HG03354 (cell line): ENCODE measurements at regions not wholly inside any gene's neighbourhood (a gene's known extent, or its start where the extent isn't known, plus 50 kb on each side); places are given as distances from the start of the nearest gene placed in this dataset.
"Not testable (repeated sequence)": the region's sequence is repeated elsewhere in the genome, so short reads cannot be mapped to it uniquely, and the experiment has no call there.

Experiments used
- ATAC-seq: cut with Tn5 transposase; IDR thresholded peaks from one replicate; pipeline ENCODE4 v1.9.1; 2021; ENCODE audit warnings: mild to moderate bottlenecking; ENCODE audit not compliant: unreplicated experiment, poor library complexity, severe bottlenecking

DNA sequence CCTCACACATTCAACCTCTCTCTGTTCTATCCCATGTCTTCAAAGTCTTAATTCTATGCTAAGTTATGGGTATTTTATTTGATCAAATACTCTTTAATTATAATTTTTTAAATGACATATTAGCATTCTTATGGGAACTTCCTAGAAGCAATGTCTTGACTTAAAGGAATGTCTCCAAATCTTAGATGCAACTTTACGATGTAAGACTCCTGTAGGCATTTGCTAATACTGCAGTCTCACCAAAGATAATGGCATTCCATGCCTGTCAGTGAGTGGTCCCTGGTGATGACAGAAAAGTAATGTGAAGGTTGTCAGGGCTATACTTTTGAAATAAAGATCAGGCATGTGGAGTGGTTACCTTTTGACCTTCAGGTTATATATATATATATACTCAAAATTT lies 1654.2 kb upstream of the WWC1 start:
- no peak for ATAC-seq

DNA sequence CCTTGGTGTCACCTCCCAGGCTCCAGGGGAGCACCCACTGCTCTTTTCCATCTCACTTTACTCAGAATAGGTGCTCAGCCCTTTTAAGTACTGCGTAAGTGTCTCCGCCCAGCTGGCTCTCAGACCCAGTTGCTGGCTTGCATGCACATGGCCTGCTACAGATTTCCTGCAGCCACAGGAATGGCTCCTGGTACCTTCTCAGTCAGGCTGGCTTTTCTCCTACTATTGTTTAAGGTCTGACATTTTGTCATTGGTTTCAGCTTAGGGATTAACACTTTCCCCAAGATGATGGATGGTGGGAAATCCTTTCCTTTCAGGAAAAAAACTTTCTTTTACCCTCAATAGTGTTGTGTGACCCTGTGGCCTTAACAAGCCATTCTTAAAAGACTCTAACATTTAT lies 1652.3 kb upstream of the WWC1 start:
- ATAC-seq: no peak

DNA sequence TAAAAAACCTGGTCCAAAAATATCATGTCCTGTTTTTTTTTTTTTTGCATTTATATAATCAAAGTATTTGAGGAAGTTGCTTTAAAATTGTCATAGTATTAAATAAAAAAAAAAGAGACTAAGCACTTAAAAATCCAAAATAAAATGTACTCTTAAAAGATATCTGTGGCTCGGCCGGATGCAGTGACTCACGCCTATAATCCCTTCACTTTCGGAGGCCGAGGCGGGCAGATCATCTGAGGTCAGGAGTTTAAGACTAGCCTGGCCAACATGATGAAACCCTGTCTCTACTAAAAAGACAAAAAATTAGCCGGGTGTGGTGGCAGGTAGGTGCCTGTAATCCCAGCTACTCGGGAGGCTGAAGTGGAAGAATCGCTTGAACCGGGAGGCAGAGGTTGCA lies 1651.3 kb upstream of the WWC1 start:
- not testable (repeated sequence) for ATAC-seq

DNA sequence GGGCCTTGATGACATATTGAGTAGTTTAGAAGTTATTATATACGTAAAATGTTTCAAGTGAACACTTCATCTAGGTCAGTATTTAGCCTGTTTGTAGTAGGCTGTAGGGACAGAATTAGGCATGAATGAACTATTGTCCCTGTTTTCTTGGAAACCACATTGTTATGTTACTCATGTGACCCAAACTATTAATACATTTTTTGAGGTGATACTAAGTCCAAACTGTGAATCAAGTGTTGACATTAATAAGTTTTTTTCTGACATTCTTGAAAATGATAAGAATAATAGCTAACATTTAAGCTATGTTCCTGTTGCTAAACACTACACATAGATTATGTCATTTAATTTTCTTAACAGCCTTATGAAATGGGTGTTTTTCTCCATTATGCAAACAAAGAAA lies 1642.7 kb upstream of the WWC1 start:
- ATAC-seq: no peak

- no peak for ATAC-seq
Measured at GRCh38 chr5:166649676-166650075, 1641.8 kb upstream of the WWC1 start.

GRCh38 chr5:166651234-166651633 lies 1640.2 kb upstream of the WWC1 start:
- ATAC-seq: no peak

DNA sequence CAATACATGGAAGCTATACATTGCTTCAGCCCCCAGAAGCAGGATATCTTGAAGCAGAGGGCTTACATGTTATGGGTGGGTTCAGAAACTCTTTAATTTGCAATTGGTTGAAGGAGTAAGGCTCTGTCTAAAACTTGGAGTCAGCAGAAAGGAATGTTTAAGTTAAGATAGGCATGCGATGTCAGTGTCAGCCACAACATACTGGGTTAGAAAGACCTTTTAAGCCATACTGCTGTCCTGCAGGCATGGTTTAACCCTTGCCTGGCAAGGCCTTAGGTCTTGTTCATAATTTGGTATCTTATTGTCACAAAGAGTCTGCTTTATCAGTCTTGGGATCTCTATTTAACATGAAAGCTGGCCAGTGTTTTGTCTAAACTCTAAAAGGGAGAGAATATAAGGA lies 1619.6 kb upstream of the WWC1 start:
- no peak for ATAC-seq

DNA sequence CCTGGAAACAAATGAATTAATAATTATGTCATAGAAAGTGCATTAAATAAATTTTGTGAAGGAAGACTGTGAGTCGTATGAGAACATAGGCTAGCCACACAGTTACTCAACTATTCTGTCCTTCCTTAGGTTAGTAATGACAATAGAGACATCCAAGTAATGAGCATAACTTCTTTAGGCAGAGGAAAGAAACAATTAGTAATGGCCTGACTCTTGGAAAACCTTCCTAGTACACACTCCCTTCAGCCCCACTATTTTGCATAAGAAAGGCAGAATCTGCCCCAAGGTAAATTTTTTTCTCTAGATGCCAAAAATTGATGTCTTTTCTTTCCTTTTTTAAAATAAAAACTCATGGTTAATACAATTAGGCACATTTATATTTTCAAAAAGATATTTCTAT lies 1619.0 kb upstream of the WWC1 start:
- ATAC-seq: no peak

- ATAC-seq: no peak
Measured at GRCh38 chr5:166677891-166678290, 1613.6 kb upstream of the WWC1 start.

- ATAC-seq: no peak
Measured at GRCh38 chr5:166679331-166679730, 1612.1 kb upstream of the WWC1 start.

DNA sequence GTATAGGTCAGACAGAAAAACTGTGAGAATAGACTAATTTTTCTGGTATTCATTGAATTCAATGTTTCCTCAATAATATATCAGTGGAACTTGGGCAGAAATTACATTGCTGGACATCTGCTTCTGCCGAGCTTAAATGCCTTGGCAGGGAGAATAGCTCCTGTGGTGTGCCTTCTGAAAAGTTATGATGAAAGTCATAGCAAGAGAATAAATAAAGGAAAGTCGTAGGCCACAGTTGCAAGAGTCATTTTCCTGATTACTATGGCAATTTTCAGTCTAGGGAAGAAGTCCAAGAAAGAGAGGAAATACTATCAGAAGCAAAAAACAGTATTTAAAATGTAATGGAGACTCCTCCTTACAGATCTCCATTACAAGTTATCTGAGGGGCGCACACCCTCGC lies 1596.1 kb upstream of the WWC1 start:
- no peak for ATAC-seq

DNA sequence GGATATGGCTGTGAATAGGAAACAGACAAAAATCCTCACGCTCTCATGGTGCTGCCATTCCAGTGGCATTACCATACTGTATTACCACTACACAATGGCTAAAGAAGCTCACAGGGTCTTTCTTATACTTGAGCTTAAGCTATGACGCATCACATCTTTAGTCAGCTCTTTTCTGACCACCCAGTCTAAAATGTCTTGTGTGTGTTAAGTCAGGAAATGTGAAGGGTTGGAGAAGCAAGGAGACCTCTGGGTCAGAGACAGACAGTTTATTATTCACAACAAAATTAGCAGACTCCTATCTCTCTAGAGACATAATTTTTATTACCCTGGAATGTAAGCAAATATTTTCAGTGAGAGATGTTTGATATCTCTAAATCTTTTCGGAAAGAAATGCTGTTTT lies 1583.2 kb upstream of the WWC1 start:
- ATAC-seq: no peak

- ATAC-seq: no peak
Measured at GRCh38 chr5:166709691-166710090, 1581.8 kb upstream of the WWC1 start.

DNA sequence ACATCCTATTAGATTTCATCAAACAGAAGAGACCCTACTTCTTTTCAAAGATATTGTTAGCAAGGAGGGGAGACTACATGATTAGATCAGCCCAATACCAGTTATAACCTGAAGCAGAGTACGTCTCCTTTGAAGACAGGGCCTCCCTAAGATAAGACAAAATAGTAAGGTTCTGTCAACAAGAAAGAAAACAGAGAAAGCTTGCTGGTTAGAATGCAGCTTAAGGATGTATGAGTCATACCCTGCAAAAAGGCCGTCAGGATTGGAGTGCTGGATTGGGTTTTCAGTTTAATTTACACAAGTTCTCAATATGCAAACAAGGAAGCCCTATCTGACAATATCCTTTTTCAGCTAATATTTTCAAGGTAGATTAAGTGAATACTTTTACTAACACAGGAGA lies 1581.2 kb upstream of the WWC1 start:
- no peak for ATAC-seq

DNA sequence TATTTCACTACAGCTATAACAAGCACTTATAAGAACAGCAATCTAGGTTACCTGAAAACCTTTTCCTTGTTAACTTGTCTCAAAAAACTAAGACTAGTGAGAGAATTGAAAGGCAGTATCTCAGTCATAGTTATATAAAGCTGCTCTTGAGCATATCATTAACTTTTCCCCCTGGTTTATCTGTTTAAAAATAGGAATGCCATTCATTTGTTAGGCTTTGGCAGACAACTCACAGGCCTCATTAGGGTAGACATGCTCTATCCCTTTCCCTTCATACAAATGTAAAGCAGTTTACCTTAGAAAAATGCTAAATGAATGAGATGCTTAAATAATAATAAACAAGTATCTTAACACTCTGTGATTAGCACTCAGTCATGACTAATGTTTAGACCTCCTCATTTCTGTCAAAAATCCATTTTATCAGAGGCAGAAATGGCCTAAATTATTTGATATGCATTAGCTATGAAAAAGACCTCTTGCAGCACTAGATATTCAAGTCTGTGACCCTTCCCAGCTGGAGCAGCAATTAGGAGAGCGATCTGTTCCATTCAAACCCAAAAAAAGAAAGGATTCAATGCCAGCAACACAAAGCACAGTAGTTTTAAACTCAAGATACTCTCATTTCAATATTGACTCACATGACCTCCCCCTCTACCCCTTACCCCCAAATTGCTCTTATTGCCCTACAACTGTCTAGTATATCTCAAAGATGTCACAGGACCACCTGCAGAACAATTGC lies 1578.8 kb upstream of the WWC1 start:
- ATAC-seq: no peak

GRCh38 chr5:166713295-166713694 lies 1578.2 kb upstream of the WWC1 start:
- ATAC-seq: no peak

DNA sequence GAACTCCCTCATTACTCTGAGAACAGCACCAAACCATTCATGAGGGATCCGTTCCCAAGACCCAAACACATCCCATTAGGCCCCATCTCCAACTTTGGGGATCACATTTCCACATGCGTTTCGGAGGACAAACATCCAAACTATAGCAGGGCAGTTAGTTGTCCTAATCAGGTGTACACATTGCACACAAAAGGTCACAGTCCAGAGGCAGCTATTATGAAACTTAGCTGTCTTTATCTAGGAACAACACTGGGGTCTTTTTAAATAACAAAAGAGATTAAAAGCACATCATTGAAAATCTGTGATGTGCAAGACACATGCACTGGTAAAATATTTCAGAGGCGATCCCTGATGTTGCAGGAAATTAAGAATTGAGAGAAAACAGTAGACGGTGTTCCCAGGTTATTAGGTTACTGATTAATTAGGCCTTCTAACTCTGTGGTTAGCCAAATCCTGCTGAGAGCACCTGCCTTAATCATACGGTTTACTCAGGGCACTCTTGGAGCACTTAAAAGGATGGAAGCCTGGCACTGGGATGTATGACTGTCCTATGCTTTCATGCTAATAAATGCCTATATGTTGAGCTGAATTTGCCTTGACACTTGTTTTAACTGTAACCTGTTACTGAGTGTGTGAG lies 1574.5 kb upstream of the WWC1 start:
- no peak for ATAC-seq

DNA sequence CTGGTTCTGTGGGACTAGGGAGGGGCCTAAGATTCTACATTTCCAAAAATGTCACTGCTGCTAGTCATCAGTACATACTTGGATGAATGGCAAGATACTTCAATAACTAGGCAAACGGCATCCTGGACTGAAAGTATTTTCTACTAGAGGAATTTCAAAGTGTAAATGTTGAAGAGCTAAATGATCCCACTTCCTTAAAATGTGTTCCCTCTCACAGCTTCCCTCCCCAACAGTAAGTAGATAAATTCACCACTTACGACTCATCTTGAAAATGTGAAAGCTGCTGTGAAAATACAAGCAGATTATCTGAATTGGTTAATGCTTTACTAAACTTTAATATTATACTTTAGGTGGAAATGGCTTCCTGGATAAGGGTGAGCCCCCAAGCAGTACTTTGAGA lies 1571.5 kb upstream of the WWC1 start:
- ATAC-seq: no peak

GRCh38 chr5:166722939-166723338 lies 1568.5 kb upstream of the WWC1 start:
- ATAC-seq: no peak

- ATAC-seq: no peak
Measured at GRCh38 chr5:166724284-166724683, 1567.2 kb upstream of the WWC1 start.

DNA sequence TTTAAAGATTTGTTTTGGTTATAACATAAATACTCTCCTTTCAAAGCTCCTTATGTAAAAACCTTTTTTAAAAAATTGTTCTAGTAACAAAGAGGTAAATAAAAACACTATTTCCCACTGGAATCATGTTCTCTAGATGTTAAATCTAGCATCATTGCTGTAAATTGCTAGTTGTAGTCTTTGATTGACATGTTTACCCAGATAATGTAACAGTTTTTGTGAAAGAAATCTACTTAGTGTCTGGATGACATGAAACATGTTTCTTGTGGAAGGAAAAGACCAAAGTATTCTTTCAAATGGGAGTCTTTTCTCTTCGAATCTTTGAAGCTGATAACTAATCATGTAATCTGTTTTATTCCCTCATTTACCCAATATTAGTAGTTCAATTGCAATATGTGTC lies 1565.9 kb upstream of the WWC1 start:
- no peak for ATAC-seq

- no peak for ATAC-seq
Measured at GRCh38 chr5:166726406-166726805, 1565.0 kb upstream of the WWC1 start.
